ENCODE measurements at regions not wholly inside any gene's neighbourhood (a gene's known extent, or its start where the extent isn't known, plus 50 kb on each side); places are given as distances from the start of the nearest gene placed in this dataset.

DNA sequence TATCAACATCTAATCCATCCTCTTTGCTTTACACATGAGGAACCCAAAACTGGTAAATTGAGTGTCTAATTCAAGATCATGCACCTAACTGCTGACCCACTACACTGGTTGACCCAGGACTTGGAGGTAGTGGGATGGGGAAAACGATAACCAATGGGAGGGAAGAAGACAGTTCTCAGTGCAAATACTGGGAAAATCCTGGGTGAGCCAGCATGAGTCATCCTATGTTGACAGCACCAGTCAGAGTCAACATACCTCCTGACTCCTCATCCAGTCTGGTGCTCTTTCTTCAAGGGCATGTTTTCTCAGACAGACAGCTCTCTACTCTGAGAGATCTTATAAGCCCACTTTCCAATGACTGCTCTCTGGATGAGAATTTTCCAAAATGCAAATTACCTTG lies 232.8 kb upstream of the PTGER4 start:
- TF ChIP-seq CTCF (conservative IDR thresholded peaks at IDR 0.05; ENCODE audit: low read depth, low read length): no peak
- no peak for TF ChIP-seq EZH2 (IDR thresholded peaks at IDR 0.05; ENCODE audit: borderline replicate concordance, low read depth, low read length, poor library complexity, severe bottlenecking)
- no peaks in the 10 kb centered on the region for H3K4me1 ChIP-seq (ENCODE audit: insufficient read depth, low read length, poor library complexity, severe bottlenecking)
- no peaks in the 10 kb centered on the region for H3K9me3 ChIP-seq (ENCODE audit: low read depth, low read length, poor library complexity, severe bottlenecking)
- BruUV-seq (replicated peaks): no TSS peak
- no peak overlapping the region for H3K27ac ChIP-seq (ENCODE audit: low read depth, low read length, poor library complexity, severe bottlenecking)
- intact Hi-C loops (cut with micrococcal nuclease; ENCODE audit: unreplicated experiment): no loop called here
- no peak overlapping the region for H3K4me3 ChIP-seq (ENCODE audit: low read depth, low read length, poor library complexity, severe bottlenecking)
- no peaks in the 10 kb centered on the region for H3K27me3 ChIP-seq (replicated peaks; ENCODE audit: insufficient read depth, low read depth, low read length, poor library complexity)
- ChIA-PET CTCF (no interaction called here), POLR2A (ENCODE audit: low non-redundant PET) (no interaction called here)
- H3K36me3 ChIP-seq (ENCODE audit: insufficient read depth, low read length, poor library complexity, severe bottlenecking): no peaks in the 10 kb centered on the region
- DNase-seq (ENCODE audit: low spot score): no peak

DNA sequence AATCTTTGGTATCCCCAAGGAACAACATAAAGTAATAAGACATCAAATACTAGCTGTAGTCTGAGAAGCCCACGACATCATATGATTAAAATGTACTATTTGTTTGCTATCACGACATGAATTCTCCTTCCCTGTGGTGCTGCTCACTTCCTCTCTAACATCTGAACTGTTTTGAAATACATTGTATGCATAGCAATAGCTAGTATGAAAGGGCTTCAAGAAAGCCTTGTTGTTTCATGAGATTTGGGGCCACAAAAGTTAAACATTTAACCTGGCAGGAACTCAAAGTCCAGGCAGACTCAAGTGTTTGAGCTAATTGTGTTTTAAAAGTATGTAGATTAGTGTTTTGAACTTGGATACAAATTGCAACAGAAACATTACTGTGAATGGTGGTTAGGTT lies 237.4 kb upstream of the PTGER4 start:
- Histone ChIP-seq H3K4me3 (ENCODE audit: low read depth, low read length, poor library complexity, severe bottlenecking) (no peak overlapping the region), H3K4me1 (ENCODE audit: insufficient read depth, low read length, poor library complexity, severe bottlenecking) (no peaks in the 10 kb centered on the region), H3K27me3 (replicated peaks; ENCODE audit: insufficient read depth, low read depth, low read length, poor library complexity) (no peaks in the 10 kb centered on the region), H3K36me3 (ENCODE audit: insufficient read depth, low read length, poor library complexity, severe bottlenecking) (no peaks in the 10 kb centered on the region), H3K9me3 (ENCODE audit: low read depth, low read length, poor library complexity, severe bottlenecking) (no peaks in the 10 kb centered on the region), H3K27ac (ENCODE audit: low read depth, low read length, poor library complexity, severe bottlenecking) (no peak overlapping the region)
- intact Hi-C loops (cut with micrococcal nuclease; ENCODE audit: unreplicated experiment): no loop called here
- BruUV-seq (replicated peaks): no TSS peak
- TF ChIP-seq CTCF (conservative IDR thresholded peaks at IDR 0.05; ENCODE audit: low read depth, low read length) (no peak), EZH2 (IDR thresholded peaks at IDR 0.05; ENCODE audit: borderline replicate concordance, low read depth, low read length, poor library complexity, severe bottlenecking) (no peak)
- CTCF ChIA-PET: interaction anchor here (0.6 kb wide), 1 partner anchor 438 kb away, joined by 4 read pairs; no protein-coding TSS in a partner anchor
- no peak for DNase-seq (ENCODE audit: low spot score)
- POLR2A ChIA-PET (ENCODE audit: low non-redundant PET): no interaction called here

GRCh38 chr5:40441733-40442132 lies 238.0 kb upstream of the PTGER4 start:
- BruUV-seq (replicated peaks): no TSS peak
- H3K27me3 ChIP-seq (replicated peaks; ENCODE audit: insufficient read depth, low read depth, low read length, poor library complexity): no peaks in the 10 kb centered on the region
- H3K27ac ChIP-seq (ENCODE audit: low read depth, low read length, poor library complexity, severe bottlenecking): no peak overlapping the region
- ChIA-PET POLR2A (ENCODE audit: low non-redundant PET) (no interaction called here), CTCF (no interaction called here)
- no peaks in the 10 kb centered on the region for H3K4me1 ChIP-seq (ENCODE audit: insufficient read depth, low read length, poor library complexity, severe bottlenecking)
- intact Hi-C loops (cut with micrococcal nuclease; ENCODE audit: unreplicated experiment): no loop called here
- no peak overlapping the region for H3K4me3 ChIP-seq (ENCODE audit: low read depth, low read length, poor library complexity, severe bottlenecking)
- DNase-seq (ENCODE audit: low spot score): no peak
- H3K36me3 ChIP-seq (ENCODE audit: insufficient read depth, low read length, poor library complexity, severe bottlenecking): no peaks in the 10 kb centered on the region
- TF ChIP-seq EZH2 (IDR thresholded peaks at IDR 0.05; ENCODE audit: borderline replicate concordance, low read depth, low read length, poor library complexity, severe bottlenecking) (no peak), CTCF (conservative IDR thresholded peaks at IDR 0.05; ENCODE audit: low read depth, low read length) (no peak)
- H3K9me3 ChIP-seq (ENCODE audit: low read depth, low read length, poor library complexity, severe bottlenecking): no peaks in the 10 kb centered on the region

Data from A673 (cell line).